ENCODE measurements at regions not wholly inside any gene's neighbourhood (a gene's known extent, or its start where the extent isn't known, plus 50 kb on each side); places are given as distances from the start of the nearest gene placed in this dataset.
A peak's percentile ranks its signal among the peaks of the same experiment; 100 is the strongest.
"Not testable (repeated sequence)": the region's sequence is repeated elsewhere in the genome, so short reads cannot be mapped to it uniquely, and the experiment has no call there.

GRCh38 chr16:17926461-17926860, 410.1 kb downstream of the NPIPA8 start:
- DNase-seq, result no peak
- Histone ChIP-seq H3K36me3 (no peaks in the 10 kb centered on the region), H3K4me1 (no peaks in the 10 kb centered on the region), H3K9me3 (no peaks in the 10 kb centered on the region), H3K4me3 (ENCODE audit: low read depth, low read length) (no peak overlapping the region), H3K27me3 (no peaks in the 10 kb centered on the region)
- TF ChIP-seq CTCF (IDR thresholded peaks at IDR 0.05; ENCODE audit: low read depth, low read length), result no peak

DNA sequence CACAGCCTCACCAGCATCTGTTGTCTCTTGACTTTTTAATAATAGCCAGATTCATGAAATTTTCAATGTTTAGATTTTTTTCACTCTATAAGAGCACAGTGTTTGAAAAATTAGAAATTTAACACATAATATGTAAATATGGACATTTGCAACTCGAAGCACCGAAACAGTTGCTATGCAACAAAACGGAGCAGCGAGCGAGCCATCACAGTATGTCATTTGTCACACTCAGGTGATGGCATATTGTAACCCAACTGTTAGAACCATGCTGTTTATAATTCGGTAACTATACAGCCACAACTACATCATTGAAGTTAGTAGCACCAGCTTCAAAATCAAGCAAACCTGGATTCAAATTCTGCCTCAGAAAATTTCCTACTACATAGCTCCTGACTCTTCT, 410.8 kb downstream of the NPIPA8 start:
- no peaks in the 10 kb centered on the region for H3K9me3 ChIP-seq
- no peak for DNase-seq
- H3K4me1 ChIP-seq, result no peaks in the 10 kb centered on the region
- TF ChIP-seq CTCF (IDR thresholded peaks at IDR 0.05; ENCODE audit: low read depth, low read length), result no peak
- no peaks in the 10 kb centered on the region for H3K36me3 ChIP-seq
- H3K4me3 ChIP-seq (ENCODE audit: low read depth, low read length), result no peak overlapping the region
- no peaks in the 10 kb centered on the region for H3K27me3 ChIP-seq

DNA sequence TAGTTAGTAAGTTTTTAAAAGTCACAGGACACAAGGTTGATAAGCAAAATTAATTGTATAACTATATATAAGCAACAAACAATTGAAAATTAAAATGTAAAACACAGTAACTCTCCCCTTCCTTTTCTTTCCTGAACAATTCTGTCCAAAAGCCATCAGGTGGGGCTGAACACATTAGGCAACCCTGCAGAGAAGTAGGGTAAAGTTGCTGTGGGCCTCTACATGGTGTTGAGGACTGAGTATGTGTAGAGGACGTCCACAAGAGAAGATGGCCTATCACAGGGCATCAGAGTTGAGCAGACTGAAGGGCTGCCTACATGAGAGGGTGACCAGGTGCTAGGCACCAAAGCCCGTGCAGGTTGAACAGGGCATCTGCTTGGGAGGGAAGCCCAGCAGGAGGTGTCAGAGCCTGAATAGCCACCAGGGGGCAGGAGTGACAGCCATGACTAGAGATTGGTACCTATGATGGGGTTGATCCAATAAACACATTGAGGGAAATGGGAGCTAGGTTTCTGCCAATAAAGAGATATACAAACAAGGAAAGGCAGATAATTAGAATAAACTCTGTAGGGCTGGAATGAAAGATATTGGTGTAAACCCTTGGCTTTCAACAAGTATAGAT, 415.1 kb downstream of the NPIPA8 start:
- H3K4me3 ChIP-seq (ENCODE audit: low read depth, low read length), result no peak overlapping the region
- H3K4me1 ChIP-seq, result no peaks in the 10 kb centered on the region
- DNase-seq, result peak; percentile 62
- H3K9me3 ChIP-seq, result no peaks in the 10 kb centered on the region
- H3K36me3 ChIP-seq, result no peaks in the 10 kb centered on the region
- H3K27me3 ChIP-seq, result no peaks in the 10 kb centered on the region
- TF ChIP-seq CTCF (IDR thresholded peaks at IDR 0.05; ENCODE audit: low read depth, low read length), result peak; percentile 74

- TF ChIP-seq CTCF (IDR thresholded peaks at IDR 0.05; ENCODE audit: low read depth, low read length), result no peak
- H3K4me1 ChIP-seq, result no peaks in the 10 kb centered on the region
- H3K9me3 ChIP-seq, result no peaks in the 10 kb centered on the region
- no peaks in the 10 kb centered on the region for H3K36me3 ChIP-seq
- no peak overlapping the region for H3K4me3 ChIP-seq (ENCODE audit: low read depth, low read length)
- no peak for DNase-seq
- H3K27me3 ChIP-seq, result no peaks in the 10 kb centered on the region
These were observed 419.1 kb downstream of the NPIPA8 start for GRCh38 chr16:17917316-17918019.

GRCh38 chr16:17915791-17916190, 420.7 kb downstream of the NPIPA8 start:
- Histone ChIP-seq H3K4me1 (no peaks in the 10 kb centered on the region), H3K4me3 (ENCODE audit: low read depth, low read length) (no peak overlapping the region), H3K36me3 (no peaks in the 10 kb centered on the region), H3K27me3 (no peaks in the 10 kb centered on the region), H3K9me3 (no peaks in the 10 kb centered on the region)
- no peak for TF ChIP-seq CTCF (IDR thresholded peaks at IDR 0.05; ENCODE audit: low read depth, low read length)
- DNase-seq, result no peak

DNA sequence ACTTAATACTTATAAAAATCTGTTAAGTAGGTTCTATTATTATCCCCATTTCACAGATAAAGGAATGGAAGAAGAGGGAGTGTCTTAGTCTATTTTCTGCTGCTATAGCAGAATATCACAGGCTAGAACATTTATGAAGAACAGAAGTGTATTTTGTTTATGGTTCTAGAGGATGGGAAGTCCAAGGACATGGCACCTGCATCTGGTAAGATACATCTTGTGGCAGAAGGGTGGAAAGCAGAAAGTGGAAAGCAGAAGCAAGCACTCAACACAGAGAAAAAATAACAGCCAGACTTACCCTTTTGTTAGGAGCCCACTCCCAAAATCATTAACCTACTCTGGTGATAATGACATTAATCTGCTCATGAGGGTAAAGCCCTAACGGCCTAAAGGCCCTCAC, 422.4 kb downstream of the NPIPA8 start:
- no peaks in the 10 kb centered on the region for H3K9me3 ChIP-seq
- DNase-seq, result no peak
- TF ChIP-seq CTCF (IDR thresholded peaks at IDR 0.05; ENCODE audit: low read depth, low read length), result no peak
- no peaks in the 10 kb centered on the region for H3K36me3 ChIP-seq
- no peak overlapping the region for H3K4me3 ChIP-seq (ENCODE audit: low read depth, low read length)
- H3K4me1 ChIP-seq, result no peaks in the 10 kb centered on the region
- H3K27me3 ChIP-seq, result no peaks in the 10 kb centered on the region

GRCh38 chr16:17911578-17911977, 425.0 kb downstream of the NPIPA8 start:
- H3K36me3 ChIP-seq; H3K4me3 ChIP-seq (ENCODE audit: low read depth, low read length); H3K27me3 ChIP-seq; H3K4me1 ChIP-seq; H3K9me3 ChIP-seq; DNase-seq: not testable (repeated sequence)

GRCh38 chr16:17906626-17907025, 429.9 kb downstream of the NPIPA8 start:
- H3K27me3 ChIP-seq; H3K4me1 ChIP-seq; H3K4me3 ChIP-seq (ENCODE audit: low read depth, low read length); H3K36me3 ChIP-seq; DNase-seq; H3K9me3 ChIP-seq: not testable (repeated sequence)
